Liver (tissue), 8 donors: ENCODE measurements at regions not wholly inside any gene's neighbourhood (a gene's known extent, or its start where the extent isn't known, plus 50 kb on each side); places are given as distances from the start of the nearest gene placed in this dataset.

Experiments used
- DNase-seq: peaks from one replicate; pipeline ENCODE4 v3.0.0-alpha.2; 2017; ENCODE audit warnings: low spot score
- H3K27ac ChIP-seq, 2 donors: one replicate each; pipeline ENCODE4 v1.7.0; 2013; ENCODE audit warnings: inconsistent platforms in 2 of 2, low read length in 2 of 2, control low read depth in 1 of 2, low read depth in 1 of 2, mild to moderate bottlenecking in 1 of 2
- H3K27me3 ChIP-seq, 4 donors: one replicate each; pipeline versions ENCODE4 v1.6.1 to v1.7.0; 2013; ENCODE audit warnings: low read length in 3 of 4, inconsistent platforms in 1 of 4, mild to moderate bottlenecking in 1 of 4, moderate library complexity in 1 of 4; ENCODE audit not compliant: control insufficient read depth in 4 of 4, insufficient read depth in 4 of 4
- H3K36me3 ChIP-seq, 4 donors: one replicate each; pipeline versions ENCODE4 v1.6.1 to v1.7.0; 2013; ENCODE audit warnings: low read length in 3 of 4, mild to moderate bottlenecking in 3 of 4, low read depth in 1 of 4, moderate library complexity in 1 of 4; ENCODE audit not compliant: control insufficient read depth in 4 of 4, insufficient read depth in 3 of 4
- H3K4me1 ChIP-seq, 4 donors: one replicate each; pipeline versions ENCODE4 v1.6.1 to v1.7.0; 2013; ENCODE audit warnings: low read length in 3 of 4, mild to moderate bottlenecking in 3 of 4, moderate library complexity in 1 of 4; ENCODE audit not compliant: control insufficient read depth in 4 of 4, insufficient read depth in 4 of 4
- H3K4me3 ChIP-seq, 3 donors: one replicate each; pipeline versions ENCODE4 v1.6.1 to v1.7.0; 2013; ENCODE audit warnings: low read length in 3 of 3, control low read depth in 1 of 3, low read depth in 1 of 3, mild to moderate bottlenecking in 1 of 3
- H3K9ac ChIP-seq, 2 donors: one replicate each; pipeline ENCODE4 v1.7.0; 2013; ENCODE audit warnings: low read length in 2 of 2, mild to moderate bottlenecking in 2 of 2, moderate library complexity in 2 of 2, control low read depth in 1 of 2, low read depth in 1 of 2
- H3K9me3 ChIP-seq, 4 donors: one replicate each; pipeline versions ENCODE4 v1.6.1 to v1.7.0; 2013; ENCODE audit warnings: low read length in 3 of 4; ENCODE audit not compliant: control insufficient read depth in 4 of 4
- ATF3 ChIP-seq: IDR thresholded peaks from 2 replicates; pipeline ENCODE4 v1.6.1; 2016; ENCODE audit warnings: antibody characterized with exemption
- CTCF ChIP-seq: fragments of 150-350 bp; IDR thresholded peaks from 2 replicates; pipeline ENCODE4 v1.5.1; 2017; ENCODE audit warnings: improper control_type of control experiment, low read depth, low read length; ENCODE audit not compliant: missing input control
- EGR1 ChIP-seq, 2 donors: IDR thresholded peaks; 2 replicates each; pipeline ENCODE4 v1.6.1; 2016 to 2018; ENCODE audit warnings: antibody characterized with exemption in 2 of 2, low read depth in 2 of 2
- FOXA1 ChIP-seq: IDR thresholded peaks from 2 replicates; pipeline ENCODE4 v1.6.1; 2016; ENCODE audit warnings: antibody characterized with exemption
- FOXA2 ChIP-seq: IDR thresholded peaks from 2 replicates; pipeline ENCODE4 v1.6.1; 2016; ENCODE audit warnings: antibody characterized with exemption
- GABPA ChIP-seq, 2 donors: IDR thresholded peaks in 1 of 2; conservative IDR thresholded peaks in 1 of 2; 2 replicates each; pipeline ENCODE4 v1.6.1; 2016; ENCODE audit warnings: antibody characterized with exemption in 2 of 2, mild to moderate bottlenecking in 1 of 2, moderate library complexity in 1 of 2
- HNF4A ChIP-seq, 2 donors: conservative IDR thresholded peaks; 2 replicates each; pipeline ENCODE4 v1.6.1; 2016; ENCODE audit warnings: antibody characterized with exemption in 2 of 2, mild to moderate bottlenecking in 2 of 2
- HNF4G ChIP-seq: IDR thresholded peaks from 2 replicates; pipeline ENCODE4 v1.6.1; 2016; ENCODE audit warnings: antibody characterized with exemption
- JUND ChIP-seq, 2 donors: IDR thresholded peaks; 2 replicates each; pipeline ENCODE4 v1.6.1; 2016; ENCODE audit warnings: antibody characterized with exemption in 2 of 2
- MAX ChIP-seq: IDR thresholded peaks from 2 replicates; pipeline ENCODE4 v1.6.1; 2016; ENCODE audit warnings: antibody characterized with exemption
- NR2F2 ChIP-seq: IDR thresholded peaks from 2 replicates; pipeline ENCODE4 v1.6.1; 2016; ENCODE audit warnings: antibody characterized with exemption
- RAD21 ChIP-seq, 2 donors: IDR thresholded peaks; 2 replicates each; pipeline ENCODE4 v1.6.1; 2016; ENCODE audit warnings: antibody characterized with exemption in 2 of 2, mild to moderate bottlenecking in 2 of 2
- REST ChIP-seq: IDR thresholded peaks from 2 replicates; pipeline ENCODE4 v1.6.1; 2016; ENCODE audit warnings: antibody characterized with exemption, mild to moderate bottlenecking
- RXRA ChIP-seq, 2 donors: IDR thresholded peaks; 2 replicates each; pipeline ENCODE4 v1.6.1; 2017 to 2018; ENCODE audit warnings: antibody characterized with exemption in 2 of 2, mild to moderate bottlenecking in 1 of 2
- SP1 ChIP-seq: IDR thresholded peaks from 2 replicates; pipeline ENCODE4 v1.6.1; 2018; ENCODE audit warnings: antibody characterized with exemption, mild to moderate bottlenecking
- TAF1 ChIP-seq: conservative IDR thresholded peaks from 2 replicates; pipeline ENCODE4 v1.6.1; 2016; ENCODE audit warnings: antibody characterized with exemption, mild to moderate bottlenecking
- YY1 ChIP-seq: IDR thresholded peaks from 2 replicates; pipeline ENCODE4 v1.6.1; 2016; ENCODE audit warnings: antibody characterized with exemption, mild to moderate bottlenecking
- ZBTB33 ChIP-seq: IDR thresholded peaks from 2 replicates; pipeline ENCODE4 v1.6.1; 2016; ENCODE audit warnings: antibody characterized with exemption
- WGBS: extraction: QIAGEN DNeasy Blood & Tissue Kit; methylation state at CpG from one replicate; pipeline ENCODE4 v1.1.7; 2013; 5-methylcytosine and 5-hydroxymethylcytosine counted together
- donor health status: healthy.
- donor health status: healthy.
- donor health status: healthy.
- donor health status: healthy.
- donor health status: healthy.

- no peaks in the 10 kb centered on the region for H3K4me1 ChIP-seq
- no peak for DNase-seq
- no peak overlapping the region for H3K4me3 ChIP-seq
- TF ChIP-seq NR2F2: no peak
- TF ChIP-seq GABPA (IDR thresholded peaks at IDR 0.05 in 1 of 2, conservative IDR thresholded peaks at IDR 0.05 in 1 of 2): no peak
- no peak for TF ChIP-seq YY1
- no peak for TF ChIP-seq REST
- TF ChIP-seq MAX: no peak
- TF ChIP-seq ATF3: no peak
- no peak for TF ChIP-seq RAD21 (IDR thresholded peaks at IDR 0.05)
- no peak for TF ChIP-seq JUND (IDR thresholded peaks at IDR 0.05)
- TF ChIP-seq HNF4G: no peak
- TF ChIP-seq HNF4A (conservative IDR thresholded peaks at IDR 0.05): no peak
- no peak for TF ChIP-seq FOXA2
- no peak for TF ChIP-seq FOXA1
- TF ChIP-seq ZBTB33: no peak
- TF ChIP-seq TAF1: no peak
- no peak for TF ChIP-seq SP1
- TF ChIP-seq EGR1 (IDR thresholded peaks at IDR 0.05; ENCODE audit: low read depth in 2 of 2): no peak
- no peak for TF ChIP-seq RXRA (IDR thresholded peaks at IDR 0.05)
- no peak for TF ChIP-seq CTCF
- no peak overlapping the region for H3K27ac ChIP-seq
- peaks cover 0 to 3% (median 0%) of the 10 kb centered on the region in 4 donors for H3K9me3 ChIP-seq
- 53% methylated on average over 23 of the region's 23 CpGs for WGBS
- no peaks in the 10 kb centered on the region for H3K27me3 ChIP-seq
- H3K9ac ChIP-seq: no peak overlapping the region
- H3K36me3 ChIP-seq: no peaks in the 10 kb centered on the region
These were observed 372.5 kb upstream of the CDH8 start for GRCh38 chr16:62408760-62409159.

- DNase-seq: no peak
- Histone ChIP-seq H3K27me3 (no peaks in the 10 kb centered on the region), H3K4me3 (no peak overlapping the region), H3K27ac (no peak overlapping the region), H3K36me3 (no peaks in the 10 kb centered on the region), H3K9ac (no peak overlapping the region), H3K4me1 (no peaks in the 10 kb centered on the region), H3K9me3 (peaks cover 0 to 3% (median 0%) of the 10 kb centered on the region in 4 donors)
- TF ChIP-seq RXRA (IDR thresholded peaks at IDR 0.05): no peak
- no peak for TF ChIP-seq ATF3
- no peak for TF ChIP-seq RAD21 (IDR thresholded peaks at IDR 0.05)
- no peak for TF ChIP-seq REST
These were observed 370.1 kb upstream of the CDH8 start for GRCh38 chr16:62406387-62406786.
